ENCODE measurements at regions not wholly inside any gene's neighbourhood (a gene's known extent, or its start where the extent isn't known, plus 50 kb on each side); places are given as distances from the start of the nearest gene placed in this dataset.

GRCh38 chr14:36068777-36069534 lies 107.6 kb downstream of the PTCSC3 start:
- no peak for TF ChIP-seq TAF1 (conservative IDR thresholded peaks at IDR 0.05)
- no peak for TF ChIP-seq CTCF (IDR thresholded peaks at IDR 0.05; ENCODE audit: low read depth, low read length, missing input control)
- TF ChIP-seq ZBTB33 (IDR thresholded peaks at IDR 0.05): no peak
